ENCODE measurements at regions not wholly inside any gene's neighbourhood (a gene's known extent, or its start where the extent isn't known, plus 50 kb on each side); places are given as distances from the start of the nearest gene placed in this dataset.
"Not testable (repeated sequence)": the region's sequence is repeated elsewhere in the genome, so short reads cannot be mapped to it uniquely, and the experiment has no call there.

- DNase-seq (ENCODE audit: low spot score) = no peak
These were observed 52.2 kb upstream of the ABCA1 start for GRCh38 chr9:104980039-104980654.

GRCh38 chr9:104981543-104982129, 53.7 kb upstream of the ABCA1 start:
- DNase-seq (ENCODE audit: low spot score) = no peak

DNA sequence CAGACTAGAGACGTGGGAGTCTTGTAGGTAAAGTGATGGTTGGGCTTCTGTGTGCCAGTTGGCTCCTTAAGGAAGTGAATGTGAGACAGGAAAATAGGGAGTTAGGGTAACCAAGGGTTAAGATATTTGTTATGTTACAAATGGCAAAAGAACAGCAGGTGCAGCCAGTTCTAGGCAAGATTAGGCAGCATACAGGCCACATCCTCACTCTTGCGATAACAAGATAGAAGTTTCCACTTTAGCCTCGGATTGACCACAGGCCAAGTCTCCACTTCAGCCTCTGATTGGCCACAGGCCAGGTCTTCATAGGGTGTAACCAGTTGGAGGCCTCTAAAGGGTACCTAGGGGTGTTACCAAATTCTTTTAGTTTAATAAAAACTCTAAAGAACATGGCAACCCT, 54.6 kb upstream of the ABCA1 start:
- no peak for DNase-seq (ENCODE audit: low spot score)

DNA sequence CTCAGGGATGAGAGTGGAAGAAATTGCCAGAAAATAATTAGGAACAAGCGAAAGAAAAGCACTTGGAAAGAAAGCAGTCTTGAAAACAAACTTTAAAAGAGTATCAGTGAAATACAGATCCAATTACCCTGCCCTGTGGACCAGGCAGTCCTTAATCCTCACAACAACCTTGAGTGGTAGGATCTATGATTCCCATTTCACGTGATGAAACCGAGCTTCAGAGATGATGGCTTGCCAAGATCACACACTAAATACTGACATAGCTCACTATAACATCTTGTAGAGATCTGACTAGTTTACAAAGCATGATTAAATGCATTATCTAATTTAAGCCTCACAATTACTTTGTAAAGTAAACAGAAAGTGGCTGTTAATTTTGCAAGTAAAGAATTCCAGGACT, 55.5 kb upstream of the ABCA1 start:
- no peak for DNase-seq (ENCODE audit: low spot score)

DNA sequence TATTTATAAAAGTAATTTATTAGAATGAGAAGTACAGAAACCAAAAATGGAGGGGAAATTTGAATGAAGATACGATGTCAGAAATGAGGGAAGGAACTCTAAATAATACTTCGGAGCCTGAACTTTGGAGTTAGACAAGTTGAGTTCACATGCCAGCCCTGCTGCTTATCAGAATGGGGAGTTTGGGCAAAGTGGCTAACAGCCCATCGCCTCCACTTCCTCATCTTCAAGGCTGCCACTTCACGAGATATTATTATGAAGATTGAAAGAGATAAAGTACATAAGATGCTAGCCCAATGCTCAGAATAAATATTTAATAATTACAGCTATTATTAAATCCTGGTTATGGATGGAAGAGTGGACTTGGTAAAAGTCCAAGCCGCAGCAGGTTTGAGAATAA, 56.2 kb upstream of the ABCA1 start:
- no peak for DNase-seq (ENCODE audit: low spot score)

DNA sequence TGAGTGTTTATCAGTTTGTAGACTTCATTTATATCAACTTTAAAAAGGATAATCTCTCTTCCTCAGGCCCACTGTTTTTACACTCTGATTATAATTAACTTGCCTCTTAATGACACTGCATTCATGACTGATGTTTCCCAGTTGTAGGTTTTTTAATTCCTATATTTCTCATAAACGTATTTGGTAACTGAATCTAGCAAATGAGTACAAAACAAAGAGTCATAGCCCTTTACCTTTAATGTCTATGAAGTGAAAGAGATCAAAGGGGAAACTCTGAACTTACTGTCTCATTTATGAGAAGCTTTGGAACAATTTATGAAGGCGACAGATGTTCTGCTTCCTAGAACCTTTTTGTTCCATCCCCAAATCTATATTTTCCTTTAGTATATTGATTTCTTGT, 56.6 kb upstream of the ABCA1 start:
- DNase-seq (ENCODE audit: low spot score) = no peak

DNA sequence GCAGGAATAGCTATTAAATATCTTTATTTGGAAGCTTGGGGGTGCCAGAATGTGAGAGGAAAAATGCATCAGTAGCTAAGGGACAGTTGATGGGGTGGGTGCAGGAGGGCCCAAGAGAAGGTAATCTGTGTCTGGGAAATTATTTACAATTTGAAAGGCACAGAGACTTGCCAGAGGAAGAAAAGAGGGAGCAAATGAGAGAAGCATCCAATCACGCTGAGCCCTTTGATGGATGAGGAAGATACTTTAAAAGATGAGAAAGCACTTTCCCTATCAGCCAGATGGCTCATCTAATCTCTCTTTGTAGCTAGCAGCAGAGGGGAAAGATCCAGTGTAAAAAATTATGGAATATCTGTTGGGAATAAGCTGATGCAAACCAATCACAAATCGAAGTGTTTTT, 57.0 kb upstream of the ABCA1 start:
- DNase-seq (ENCODE audit: low spot score) = no peak

GRCh38 chr9:104986096-104986495, 58.1 kb upstream of the ABCA1 start:
- no peak for DNase-seq (ENCODE audit: low spot score)

GRCh38 chr9:104987743-104988142, 59.8 kb upstream of the ABCA1 start:
- DNase-seq (ENCODE audit: low spot score) = no peak

GRCh38 chr9:104988539-104988938, 60.6 kb upstream of the ABCA1 start:
- no peak for DNase-seq (ENCODE audit: low spot score)

GRCh38 chr9:104991144-104991953, 63.4 kb upstream of the ABCA1 start:
- DNase-seq (ENCODE audit: low spot score) = peak; percentile 85

DNA sequence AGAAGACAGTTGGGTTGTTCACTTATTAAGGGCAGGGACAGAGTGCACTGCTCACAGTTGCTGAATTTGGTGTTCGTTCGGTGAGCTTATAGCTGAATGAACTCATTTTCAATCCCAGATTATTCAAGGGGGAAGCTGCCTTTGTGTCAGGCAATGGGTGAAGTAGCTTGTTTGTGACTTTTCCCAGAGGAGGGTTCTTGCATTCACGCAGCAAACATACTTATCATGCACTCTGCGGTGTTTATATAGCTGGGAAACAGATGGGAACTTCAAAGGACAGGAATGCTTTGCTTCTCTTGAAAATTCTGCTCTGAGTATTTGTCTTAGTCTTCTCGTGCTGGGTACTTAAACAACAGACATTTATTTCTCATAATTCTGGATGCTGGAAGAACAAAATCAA, 64.7 kb upstream of the ABCA1 start:
- no peak for DNase-seq (ENCODE audit: low spot score)

DNA sequence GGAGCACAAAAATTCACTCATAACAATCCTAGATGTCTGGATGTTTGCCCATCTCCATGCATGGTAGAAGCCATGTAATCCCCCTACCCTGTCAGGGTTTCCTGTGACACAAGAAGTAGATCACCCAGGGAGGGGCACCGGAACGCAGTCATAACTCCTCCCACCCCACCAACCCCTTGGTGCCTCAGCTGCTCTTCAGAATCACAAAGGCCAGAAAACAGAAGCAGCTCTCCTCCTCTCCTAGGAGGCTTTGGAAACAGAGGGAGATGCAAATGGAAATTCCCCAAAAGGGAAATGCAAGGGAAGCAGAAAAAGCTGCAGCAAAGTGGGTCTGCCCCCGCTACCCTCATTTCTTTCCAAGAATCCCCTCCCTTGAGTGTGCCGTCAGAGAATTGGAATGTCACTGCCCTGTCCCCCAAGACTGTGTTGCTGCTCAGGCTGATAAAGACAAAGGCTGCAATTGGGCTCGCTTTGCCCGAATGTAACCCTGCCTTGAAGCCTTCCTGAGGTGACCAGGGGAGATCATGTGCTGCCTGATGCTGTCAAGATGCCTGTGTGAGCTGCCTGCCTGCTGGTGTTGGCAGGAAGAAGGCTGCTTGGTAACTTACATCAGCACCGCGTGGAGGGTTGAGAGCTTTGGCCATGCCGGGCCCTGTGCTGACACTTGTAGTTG, 65.5 kb upstream of the ABCA1 start:
- DNase-seq (ENCODE audit: low spot score) = no peak

GRCh38 chr9:104997536-104997935, 69.6 kb upstream of the ABCA1 start:
- no peak for DNase-seq (ENCODE audit: low spot score)

GRCh38 chr9:104999136-104999535, 71.2 kb upstream of the ABCA1 start:
- DNase-seq (ENCODE audit: low spot score) = no peak

GRCh38 chr9:105000529-105000928, 72.6 kb upstream of the ABCA1 start:
- DNase-seq (ENCODE audit: low spot score) = not testable (repeated sequence)

- no peak for DNase-seq (ENCODE audit: low spot score)
These were observed 76.6 kb upstream of the ABCA1 start for GRCh38 chr9:105004466-105005090.

GRCh38 chr9:105005186-105005585, 77.2 kb upstream of the ABCA1 start:
- DNase-seq (ENCODE audit: low spot score) = no peak

DNA sequence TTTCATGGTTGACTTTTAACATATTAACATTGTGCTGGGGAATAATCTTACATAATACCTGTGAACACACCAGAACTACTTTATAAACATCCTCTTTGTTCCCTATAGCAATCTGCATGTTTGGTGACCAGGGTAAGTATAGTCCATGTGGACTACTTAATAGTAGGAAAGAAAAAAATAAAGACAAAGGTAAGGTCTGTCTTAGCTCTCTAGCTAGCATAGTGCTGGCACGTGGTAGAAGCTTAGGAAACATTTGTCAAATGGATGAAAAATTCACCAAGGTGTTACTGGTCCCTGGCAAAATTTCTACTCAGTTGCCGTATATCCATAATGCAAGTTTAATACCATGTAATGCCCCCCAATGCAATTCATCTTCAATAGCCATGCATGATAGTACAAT, 78.6 kb upstream of the ABCA1 start:
- DNase-seq (ENCODE audit: low spot score) = no peak

GRCh38 chr9:105007143-105007542, 79.2 kb upstream of the ABCA1 start:
- no peak for DNase-seq (ENCODE audit: low spot score)

- not testable (repeated sequence) for DNase-seq (ENCODE audit: low spot score)
These were observed 82.1 kb upstream of the ABCA1 start for GRCh38 chr9:105010089-105010488.

DNA sequence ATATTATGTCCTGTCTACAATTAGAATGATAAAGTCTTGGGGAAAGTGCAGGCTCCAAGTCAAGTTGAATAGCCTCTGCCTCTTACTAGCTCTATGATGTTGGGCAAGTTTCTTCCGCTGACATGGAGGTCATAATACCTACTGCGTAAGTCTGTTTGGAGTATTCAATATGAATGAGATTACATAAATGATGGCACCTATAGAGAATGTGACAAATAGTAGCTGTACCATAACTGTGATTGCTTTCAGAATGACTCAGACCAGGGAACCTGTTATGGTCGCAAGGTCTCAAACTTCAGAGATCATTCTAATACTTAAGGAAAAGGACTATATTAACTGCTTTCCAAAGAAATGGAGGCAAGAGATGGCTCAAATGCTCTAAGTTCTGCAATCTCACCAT, 94.0 kb upstream of the ABCA1 start:
- no peak for DNase-seq (ENCODE audit: low spot score)

All from LoVo (cell line).